B cell (primary cell): ENCODE measurements at regions not wholly inside any gene's neighbourhood (a gene's known extent, or its start where the extent isn't known, plus 50 kb on each side); places are given as distances from the start of the nearest gene placed in this dataset.
"Not testable (repeated sequence)": the region's sequence is repeated elsewhere in the genome, so short reads cannot be mapped to it uniquely, and the experiment has no call there.

ENCODE experiments used
- ATAC-seq: fragments of 200-7000 bp; cut with Tn5 transposase; one replicate; pipeline ENCODE4 v1.10.0; 2021; ENCODE audit warnings: low read depth, mild to moderate bottlenecking, moderate number of reproducible peaks, moderate library complexity
- CTCF ChIA-PET: fragments of 350-600 bp; sonication (Branson Sonifier 250); formaldehyde crosslinking; loops from one replicate; lab custom pipeline; 2021; ENCODE audit warnings: antibody characterized with exemption, inconsistent platforms; lab: Charles Lee
- POLR2A ChIA-PET: fragments of 350-600 bp; sonication (Branson Sonifier 250); formaldehyde crosslinking; loops from one replicate; lab custom pipeline; 2021; ENCODE audit warnings: antibody characterized with exemption; lab: Charles Lee
- DNase-seq: peaks from one replicate; pipeline ENCODE4 v3.0.0; 2013
- H2AFZ ChIP-seq: 2 replicates; pipeline ENCODE4 v1.6.1; 2012; ENCODE audit warnings: mild to moderate bottlenecking, low read depth, low read length; ENCODE audit not compliant: insufficient read depth, poor library complexity, severe bottlenecking
- H3K27ac ChIP-seq, 2 donors: 1 replicate in 1 of 2; 2 replicates in 1 of 2; pipeline ENCODE4 v1.5.1; 2012 to 2013; ENCODE audit warnings: low read length in 2 of 2, mild to moderate bottlenecking in 2 of 2, moderate library complexity in 1 of 2
- H3K27me3 ChIP-seq, 4 experiments: fragments of 200-600 bp in 1 of 4; sonication (generic) in 1 of 4; replicated peaks in 1 of 4; 1 replicate in 2 of 4; 2 replicates in 2 of 4; pipeline versions ENCODE4 v1.6.1 to v1.7.0; 2013 to 2016; ENCODE audit warnings: low read length in 3 of 4, mild to moderate bottlenecking in 2 of 4, mixed read lengths in 1 of 4, moderate library complexity in 1 of 4; ENCODE audit not compliant: insufficient read depth in 4 of 4, control insufficient read depth in 3 of 4; ENCODE audit errors: control extremely low read depth in 1 of 4
- H3K36me3 ChIP-seq, 2 experiments: replicated peaks in 1 of 2; 1 replicate in 1 of 2; 2 replicates in 1 of 2; pipeline versions ENCODE4 v1.6.1 to v1.7.1; 2013; ENCODE audit warnings: low read length in 1 of 2; ENCODE audit not compliant: insufficient read depth in 2 of 2, control insufficient read depth in 1 of 2; ENCODE audit errors: control extremely low read depth in 1 of 2, extremely low read depth in 1 of 2
- H3K4me1 ChIP-seq, 2 donors: fragments of 200-600 bp in 1 of 2; sonication (generic) in 1 of 2; 1 replicate in 1 of 2; 2 replicates in 1 of 2; pipeline versions ENCODE4 v1.5.1 to v1.6.1; 2013 to 2017; ENCODE audit warnings: low read length in 2 of 2; ENCODE audit not compliant: control insufficient read depth in 2 of 2, insufficient read depth in 2 of 2
- H3K4me2 ChIP-seq: replicated peaks from 2 replicates; pipeline ENCODE3; 2012; ENCODE audit warnings: mild to moderate bottlenecking, low read depth, low read length; ENCODE audit not compliant: poor library complexity, severe bottlenecking
- H3K4me3 ChIP-seq, 5 experiments: fragments of 200-600 bp in 1 of 5; sonication (generic) in 1 of 5; 1 replicate in 3 of 5; 2 replicates in 2 of 5; pipeline versions ENCODE4 v1.5.1 to v1.7.0; 2011 to 2016; ENCODE audit warnings: low read length in 4 of 5, mild to moderate bottlenecking in 4 of 5, low read depth in 2 of 5, control low read depth in 1 of 5, moderate library complexity in 1 of 5; ENCODE audit not compliant: insufficient read depth in 1 of 5; ENCODE audit errors: control extremely low read depth in 1 of 5, extremely low read depth in 1 of 5
- H3K79me2 ChIP-seq: fragments of 200-600 bp; sonication (generic); one replicate; pipeline ENCODE4 v1.6.0; 2016; ENCODE audit warnings: low read length; ENCODE audit not compliant: control insufficient read depth, insufficient read depth
- H3K9ac ChIP-seq: fragments of 200-600 bp; sonication (generic); 2 replicates; pipeline ENCODE4 v1.6.1; 2017; ENCODE audit warnings: mild to moderate bottlenecking, low read length, moderate library complexity
- H3K9me3 ChIP-seq, 3 donors: one replicate each; pipeline versions ENCODE4 v1.6.1 to v1.7.1; 2013; ENCODE audit warnings: low read length in 2 of 3; ENCODE audit not compliant: control insufficient read depth in 2 of 3, insufficient read depth in 1 of 3; ENCODE audit errors: control extremely low read depth in 1 of 3
- H4K20me1 ChIP-seq: 2 replicates; pipeline ENCODE4 v1.6.0; 2012; ENCODE audit warnings: mild to moderate bottlenecking, low read length; ENCODE audit not compliant: insufficient read depth, control insufficient read depth, poor library complexity, severe bottlenecking
- H3K27ac Mint-ChIP-seq: one replicate; pipeline ENCODE4 v1.8.0; 2021; ENCODE audit warnings: mixed read lengths
- H3K27me3 Mint-ChIP-seq: one replicate; pipeline ENCODE4 v1.8.0; 2021; ENCODE audit warnings: mixed read lengths
- H3K4me1 Mint-ChIP-seq: one replicate; pipeline ENCODE4 v1.8.0; 2021; ENCODE audit warnings: mixed read lengths
- H3K4me3 Mint-ChIP-seq: one replicate; pipeline ENCODE4 v1.8.0; 2021; ENCODE audit warnings: mixed read lengths
- H3K9me3 Mint-ChIP-seq: one replicate; pipeline ENCODE4 v1.8.0; 2022; ENCODE audit warnings: mixed read lengths; ENCODE audit not compliant: insufficient read depth
- EZH2 ChIP-seq: IDR thresholded peaks from 2 replicates; pipeline ENCODE4 v1.6.1; 2012; ENCODE audit warnings: borderline replicate concordance, low read depth, mild to moderate bottlenecking, moderate library complexity, low read length; ENCODE audit not compliant: insufficient read depth, poor library complexity, severe bottlenecking
- WGBS: methylation state at CpG from one replicate; pipeline ENCODE4 v1.1.5; 2013; ENCODE audit warnings: missing lambda C conversion rate; ENCODE audit not compliant: insufficient coverage; 5-methylcytosine and 5-hydroxymethylcytosine counted together
- intact Hi-C: fragments of 100-400 bp; cut with micrococcal nuclease; formaldehyde crosslinking; loops from one replicate; pipeline ENCODE4 v1.10.0; 2022
- TF ChIP-seq, protein P1 (sequence below): fragments of 200-600 bp; IDR thresholded peaks from one replicate; pipeline ENCODE4 v1.8.0; 2022; ENCODE audit warnings: antibody characterized with exemption, mild to moderate bottlenecking

DNA sequence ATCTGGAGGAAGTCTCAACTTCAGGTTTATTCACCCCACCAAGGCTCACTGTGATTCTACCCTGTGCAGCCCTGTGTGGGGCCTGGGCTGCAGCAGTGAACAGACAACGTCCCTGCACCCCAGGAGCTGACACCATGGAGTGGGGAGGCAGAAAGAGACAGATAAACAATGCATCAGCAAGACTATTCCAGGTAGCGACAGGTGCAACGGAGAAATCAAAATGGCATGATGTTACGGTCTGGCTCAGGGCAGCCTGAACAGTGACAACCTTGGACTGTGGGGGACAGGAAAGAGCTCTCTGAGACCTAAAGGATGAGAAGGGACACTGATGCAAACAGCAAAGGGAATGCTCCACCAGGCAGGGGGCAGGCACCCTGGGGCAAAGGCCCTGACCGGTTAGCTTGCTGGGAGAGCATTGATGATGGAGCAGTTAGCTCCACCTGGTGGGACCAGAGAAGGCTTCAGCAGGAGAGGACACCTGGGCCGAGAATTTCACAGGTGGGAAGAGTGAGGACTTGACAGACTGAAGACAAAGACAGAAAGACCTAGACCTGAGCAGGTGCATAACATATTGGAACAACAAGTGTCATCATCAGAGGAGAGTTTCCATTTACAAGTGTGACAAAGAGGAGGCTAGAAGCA is 589.9 kb downstream of the MATN1 start:
- no peaks in the 10 kb centered on the region for H3K9me3 ChIP-seq
- no peak overlapping the region for H2AFZ ChIP-seq
- H3K4me3 ChIP-seq: no peak overlapping the region
- intact Hi-C loops: no loop called here
- ChIA-PET POLR2A (no interaction called here), CTCF (no interaction called here)
- Mint-ChIP-seq H3K4me1 (no peaks in the 10 kb centered on the region), H3K27ac (no peak overlapping the region), H3K4me3 (no peak overlapping the region), H3K9me3 (no peaks in the 10 kb centered on the region), H3K27me3 (peaks cover 10% of the 10 kb centered on the region)
- peaks cover 0 to 11% (median 2%) of the 10 kb centered on the region in 4 experiments for H3K27me3 ChIP-seq
- H3K4me1 ChIP-seq: no peaks in the 10 kb centered on the region
- no peak overlapping the region for H3K9ac ChIP-seq
- WGBS: 78% methylated on average over 6 of the region's 6 CpGs
- ATAC-seq: no peak
- no peak for DNase-seq
- no peaks in the 10 kb centered on the region for H3K79me2 ChIP-seq
- no peak overlapping the region for H3K4me2 ChIP-seq
- H3K27ac ChIP-seq: no peak overlapping the region
- no peak for TF ChIP-seq EZH2
- TF ChIP-seq, protein P1, sequence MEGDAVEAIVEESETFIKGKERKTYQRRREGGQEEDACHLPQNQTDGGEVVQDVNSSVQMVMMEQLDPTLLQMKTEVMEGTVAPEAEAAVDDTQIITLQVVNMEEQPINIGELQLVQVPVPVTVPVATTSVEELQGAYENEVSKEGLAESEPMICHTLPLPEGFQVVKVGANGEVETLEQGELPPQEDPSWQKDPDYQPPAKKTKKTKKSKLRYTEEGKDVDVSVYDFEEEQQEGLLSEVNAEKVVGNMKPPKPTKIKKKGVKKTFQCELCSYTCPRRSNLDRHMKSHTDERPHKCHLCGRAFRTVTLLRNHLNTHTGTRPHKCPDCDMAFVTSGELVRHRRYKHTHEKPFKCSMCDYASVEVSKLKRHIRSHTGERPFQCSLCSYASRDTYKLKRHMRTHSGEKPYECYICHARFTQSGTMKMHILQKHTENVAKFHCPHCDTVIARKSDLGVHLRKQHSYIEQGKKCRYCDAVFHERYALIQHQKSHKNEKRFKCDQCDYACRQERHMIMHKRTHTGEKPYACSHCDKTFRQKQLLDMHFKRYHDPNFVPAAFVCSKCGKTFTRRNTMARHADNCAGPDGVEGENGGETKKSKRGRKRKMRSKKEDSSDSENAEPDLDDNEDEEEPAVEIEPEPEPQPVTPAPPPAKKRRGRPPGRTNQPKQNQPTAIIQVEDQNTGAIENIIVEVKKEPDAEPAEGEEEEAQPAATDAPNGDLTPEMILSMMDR: no peak
- no peaks in the 10 kb centered on the region for H3K36me3 ChIP-seq
- no peaks in the 10 kb centered on the region for H4K20me1 ChIP-seq

DNA sequence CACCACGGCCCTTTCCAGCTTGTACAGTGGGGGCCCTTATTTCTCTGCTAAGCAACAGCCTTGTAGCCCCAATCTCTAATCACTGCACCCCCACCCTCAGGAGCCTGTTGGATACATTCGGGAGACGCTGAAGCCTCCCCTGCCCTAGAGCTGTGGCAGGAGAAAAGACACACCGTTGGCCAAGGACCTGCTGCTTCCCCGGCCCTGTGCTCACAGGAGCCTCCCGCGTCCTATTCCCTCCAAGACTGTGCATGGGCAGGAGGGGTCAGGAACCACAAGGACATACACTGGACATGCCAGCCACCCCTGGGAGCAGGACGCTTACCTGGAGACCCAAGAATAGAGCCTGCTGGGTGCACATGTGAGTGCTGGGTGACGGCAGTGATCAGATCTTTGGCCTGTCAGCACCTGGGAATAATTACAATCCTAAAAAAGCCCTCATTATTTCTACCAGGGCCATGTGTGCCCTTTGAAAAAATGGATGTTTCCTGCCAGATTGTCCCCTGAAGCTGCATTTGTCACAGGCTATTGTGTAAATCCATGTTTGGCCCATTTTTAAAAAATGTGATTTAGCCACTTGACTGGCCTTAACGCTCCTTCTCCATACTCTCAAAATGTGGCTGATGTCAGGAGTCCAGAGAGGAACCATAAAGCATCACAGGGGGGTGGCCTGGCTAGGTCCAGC is 590.6 kb downstream of the MATN1 start:
- H3K27me3 ChIP-seq: peaks cover 0 to 11% (median 2%) of the 10 kb centered on the region in 4 experiments
- Mint-ChIP-seq H3K27me3 (peaks cover 11% of the 10 kb centered on the region), H3K4me3 (no peak overlapping the region), H3K9me3 (no peaks in the 10 kb centered on the region), H3K27ac (no peak overlapping the region), H3K4me1 (no peaks in the 10 kb centered on the region)
- CTCF ChIA-PET: no interaction called here
- DNase-seq (no peak), ATAC-seq (no peak)
- H3K9ac ChIP-seq: no peak overlapping the region
- no peaks in the 10 kb centered on the region for H3K36me3 ChIP-seq
- H3K79me2 ChIP-seq: no peaks in the 10 kb centered on the region
- no peaks in the 10 kb centered on the region for H3K4me1 ChIP-seq
- 88% methylated on average over 10 of the region's 10 CpGs for WGBS
- no peak overlapping the region for H2AFZ ChIP-seq
- POLR2A ChIA-PET: no interaction called here
- H3K4me2 ChIP-seq: no peak overlapping the region
- no peak overlapping the region for H3K4me3 ChIP-seq
- H4K20me1 ChIP-seq: no peaks in the 10 kb centered on the region
- H3K9me3 ChIP-seq: no peaks in the 10 kb centered on the region
- intact Hi-C loops: no loop called here
- no peak for TF ChIP-seq EZH2
- TF ChIP-seq, protein P1: no peak
- H3K27ac ChIP-seq: no peak overlapping the region

DNA sequence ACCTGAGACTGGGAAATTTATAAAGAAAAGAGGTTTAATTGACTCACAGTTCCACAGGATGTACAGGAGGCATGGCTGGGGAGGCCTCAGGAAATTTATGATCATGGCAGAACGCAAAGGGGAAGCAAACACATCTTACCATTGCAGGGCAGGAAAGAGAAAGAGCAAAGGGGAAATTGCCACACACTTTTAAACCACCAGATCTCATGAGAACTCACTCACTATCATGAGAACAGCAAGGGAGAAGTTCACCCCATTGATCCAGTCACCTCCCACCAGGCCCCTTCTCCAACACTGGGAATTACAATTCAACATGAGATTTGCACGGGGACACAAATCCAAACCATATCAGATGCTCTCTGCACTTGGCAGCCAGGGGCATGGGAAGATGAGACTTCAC is 592.8 kb downstream of the MATN1 start:
- CTCF ChIA-PET, DNase-seq, H3K27ac Mint-ChIP-seq, H3K4me3 Mint-ChIP-seq, H4K20me1 ChIP-seq, H2AFZ ChIP-seq, H3K79me2 ChIP-seq, H3K9ac ChIP-seq, H3K9me3 Mint-ChIP-seq, POLR2A ChIA-PET, H3K4me1 Mint-ChIP-seq, H3K4me2 ChIP-seq, H3K27ac ChIP-seq, H3K9me3 ChIP-seq, ATAC-seq, intact Hi-C loops, H3K4me1 ChIP-seq, H3K4me3 ChIP-seq, H3K36me3 ChIP-seq: not testable (repeated sequence)
- WGBS: 0% methylated on average over 1 of the region's 2 CpGs
- H3K27me3 Mint-ChIP-seq: peaks cover 15% of the 10 kb centered on the region
- H3K27me3 ChIP-seq: peaks cover 0 to 11% (median 2%) of the 10 kb centered on the region in 4 experiments
